Muscle layer of colon (tissue), 2 donors: ENCODE measurements at regions not wholly inside any gene's neighbourhood (a gene's known extent, or its start where the extent isn't known, plus 50 kb on each side); places are given as distances from the start of the nearest gene placed in this dataset.

Experiments
- H3K27ac ChIP-seq: one replicate; pipeline ENCODE4 v1.7.0; 2013; ENCODE audit warnings: low read depth, mild to moderate bottlenecking, low read length, moderate library complexity
- H3K27me3 ChIP-seq, 2 donors: one replicate each; pipeline ENCODE4 v1.7.0; 2013; ENCODE audit warnings: low read length in 2 of 2, mild to moderate bottlenecking in 2 of 2; ENCODE audit not compliant: insufficient read depth in 2 of 2, control insufficient read depth in 1 of 2
- H3K36me3 ChIP-seq: one replicate; pipeline ENCODE4 v1.7.0; 2013; ENCODE audit warnings: mild to moderate bottlenecking, low read length; ENCODE audit not compliant: insufficient read depth
- H3K4me1 ChIP-seq: one replicate; pipeline ENCODE4 v1.7.0; 2013; ENCODE audit warnings: mild to moderate bottlenecking, low read length; ENCODE audit not compliant: insufficient read depth
- H3K4me3 ChIP-seq, 2 donors: one replicate each; pipeline ENCODE4 v1.7.0; 2013; ENCODE audit warnings: low read length in 2 of 2, low read depth in 1 of 2, mild to moderate bottlenecking in 1 of 2, moderate library complexity in 1 of 2
- H3K9ac ChIP-seq: one replicate; pipeline ENCODE4 v1.7.0; 2013; ENCODE audit warnings: low read length
- H3K9me3 ChIP-seq: one replicate; pipeline ENCODE4 v1.7.0; 2013; ENCODE audit warnings: mild to moderate bottlenecking, low read length
- donor health status: abdominal sarcoma.
- donor health status: Adenocarcinoma of cecum.

GRCh38 chr19:31616031-31616430, 266.8 kb upstream of the TSHZ3 start:
- Histone ChIP-seq H3K27ac (no peak overlapping the region), H3K9me3 (no peaks in the 10 kb centered on the region), H3K4me3 (no peak overlapping the region), H3K36me3 (no peaks in the 10 kb centered on the region), H3K9ac (no peak overlapping the region), H3K27me3 (no peaks in the 10 kb centered on the region), H3K4me1 (peaks cover 22% of the 10 kb centered on the region)

- Histone ChIP-seq H3K27ac (no peak overlapping the region), H3K27me3 (no peaks in the 10 kb centered on the region), H3K9ac (no peak overlapping the region), H3K4me1 (peaks cover 19% of the 10 kb centered on the region), H3K4me3 (no peak overlapping the region), H3K9me3 (no peaks in the 10 kb centered on the region), H3K36me3 (no peaks in the 10 kb centered on the region)
Measured at GRCh38 chr19:31617010-31617585, 267.9 kb upstream of the TSHZ3 start.

- H3K9me3 ChIP-seq = no peaks in the 10 kb centered on the region
- no peak overlapping the region for H3K9ac ChIP-seq
- no peaks in the 10 kb centered on the region for H3K36me3 ChIP-seq
- H3K27me3 ChIP-seq = no peaks in the 10 kb centered on the region
- no peak overlapping the region for H3K27ac ChIP-seq
- H3K4me3 ChIP-seq = no peak overlapping the region
- H3K4me1 ChIP-seq = no peaks in the 10 kb centered on the region
Measured at GRCh38 chr19:31625056-31625455, 275.8 kb upstream of the TSHZ3 start.

GRCh38 chr19:31625575-31625974, 276.3 kb upstream of the TSHZ3 start:
- Histone ChIP-seq H3K9ac (no peak overlapping the region), H3K27me3 (no peaks in the 10 kb centered on the region), H3K36me3 (no peaks in the 10 kb centered on the region), H3K27ac (no peak overlapping the region), H3K4me3 (no peak overlapping the region), H3K4me1 (no peaks in the 10 kb centered on the region), H3K9me3 (no peaks in the 10 kb centered on the region)

- Histone ChIP-seq H3K9me3 (no peaks in the 10 kb centered on the region), H3K4me1 (no peaks in the 10 kb centered on the region), H3K36me3 (no peaks in the 10 kb centered on the region), H3K27ac (no peak overlapping the region), H3K4me3 (no peak overlapping the region), H3K9ac (no peak overlapping the region), H3K27me3 (no peaks in the 10 kb centered on the region)
Measured at GRCh38 chr19:31626941-31627340, 277.7 kb upstream of the TSHZ3 start.

GRCh38 chr19:31627620-31628365, 278.6 kb upstream of the TSHZ3 start:
- Histone ChIP-seq H3K27ac (no peak overlapping the region), H3K9me3 (no peaks in the 10 kb centered on the region), H3K27me3 (no peaks in the 10 kb centered on the region), H3K4me1 (no peaks in the 10 kb centered on the region), H3K9ac (no peak overlapping the region), H3K36me3 (no peaks in the 10 kb centered on the region), H3K4me3 (no peak overlapping the region)

- Histone ChIP-seq H3K9ac (no peak overlapping the region), H3K4me1 (no peaks in the 10 kb centered on the region), H3K4me3 (no peak overlapping the region), H3K27me3 (no peaks in the 10 kb centered on the region), H3K36me3 (no peaks in the 10 kb centered on the region), H3K9me3 (no peaks in the 10 kb centered on the region), H3K27ac (no peak overlapping the region)
Measured at GRCh38 chr19:31629579-31630363, 280.5 kb upstream of the TSHZ3 start.

- Histone ChIP-seq H3K9me3 (no peaks in the 10 kb centered on the region), H3K9ac (no peak overlapping the region), H3K27ac (no peak overlapping the region), H3K27me3 (no peaks in the 10 kb centered on the region), H3K4me1 (no peaks in the 10 kb centered on the region), H3K4me3 (no peak overlapping the region), H3K36me3 (no peaks in the 10 kb centered on the region)
Measured at GRCh38 chr19:31633014-31633413, 283.8 kb upstream of the TSHZ3 start.

- Histone ChIP-seq H3K36me3 (no peaks in the 10 kb centered on the region), H3K4me1 (no peaks in the 10 kb centered on the region), H3K9me3 (no peaks in the 10 kb centered on the region), H3K27ac (no peak overlapping the region), H3K27me3 (peaks cover 0 to 4% of the 10 kb centered on the region in 2 donors), H3K9ac (no peak overlapping the region), H3K4me3 (no peak overlapping the region)
Measured at GRCh38 chr19:31639306-31639705, 290.1 kb upstream of the TSHZ3 start.

GRCh38 chr19:31641591-31641990, 292.4 kb upstream of the TSHZ3 start:
- H3K36me3 ChIP-seq = no peaks in the 10 kb centered on the region
- no peak overlapping the region for H3K27ac ChIP-seq
- no peak overlapping the region for H3K4me3 ChIP-seq
- no peaks in the 10 kb centered on the region for H3K9me3 ChIP-seq
- no peak overlapping the region for H3K9ac ChIP-seq
- H3K4me1 ChIP-seq = no peaks in the 10 kb centered on the region
- H3K27me3 ChIP-seq = peaks cover 0 to 4% of the 10 kb centered on the region in 2 donors

GRCh38 chr19:31648347-31648746, 299.1 kb upstream of the TSHZ3 start:
- no peak overlapping the region for H3K27ac ChIP-seq
- no peaks in the 10 kb centered on the region for H3K9me3 ChIP-seq
- no peaks in the 10 kb centered on the region for H3K36me3 ChIP-seq
- no peak overlapping the region for H3K4me3 ChIP-seq
- H3K27me3 ChIP-seq = no peaks in the 10 kb centered on the region
- no peak overlapping the region for H3K9ac ChIP-seq
- H3K4me1 ChIP-seq = no peaks in the 10 kb centered on the region
